Endothelial cell of umbilical vein (primary cell): ENCODE measurements at regions not wholly inside any gene's neighbourhood (a gene's known extent, or its start where the extent isn't known, plus 50 kb on each side); places are given as distances from the start of the nearest gene placed in this dataset.

Source experiments
- BruUV-seq: library from RNA; stranded (reverse); fragments of 400-500 nt; replicated peaks from 2 replicates; lab custom pipeline; 2021; lab: Mats Ljungman, UMichigan
- CTCF ChIA-PET: fragments of 300-600, 350-600 bp; sonication (Branson Sonifier 250); formaldehyde crosslinking; loops from one replicate; lab custom pipeline; 2021; ENCODE audit warnings: antibody characterized with exemption, inconsistent platforms; lab: Charles Lee
- POLR2A ChIA-PET: fragments of 300-600, 350-600 bp; sonication (Branson Sonifier 250); formaldehyde crosslinking; loops from one replicate; lab custom pipeline; 2021; ENCODE audit warnings: antibody characterized with exemption, inconsistent platforms; lab: Charles Lee
- DNase-seq: peaks from one replicate; pipeline ENCODE4 v3.0.0-alpha.2; 2011; ENCODE audit warnings: low read depth, low spot score
- FAIRE-seq: peaks from 2 replicates; lab custom pipeline; 2011; peaks lifted over from hg19 to GRCh38; lab: Jason Lieb, UNC
- H2AFZ ChIP-seq: 2 replicates; pipeline ENCODE4 v1.6.0; 2012; ENCODE audit warnings: low read depth, low read length, control low read depth, inconsistent platforms
- H3K27ac ChIP-seq: 2 replicates; pipeline ENCODE4 v1.5.1; 2011; ENCODE audit warnings: low read depth, mild to moderate bottlenecking, control low read depth, low read length, moderate library complexity; ENCODE audit not compliant: insufficient read depth
- H3K27me3 ChIP-seq, 2 experiments: 2 replicates each; pipeline versions ENCODE4 v1.6.0 to v1.6.1; 2011; ENCODE audit warnings: low read length in 2 of 2, mixed read lengths in 1 of 2; ENCODE audit not compliant: control insufficient read depth in 2 of 2, insufficient read depth in 2 of 2
- H3K36me3 ChIP-seq, 2 experiments: 2 replicates in 1 of 2; 3 replicates in 1 of 2; pipeline ENCODE4 v1.5.1; 2011; ENCODE audit warnings: low read length in 2 of 2, mild to moderate bottlenecking in 1 of 2, moderate library complexity in 1 of 2; ENCODE audit not compliant: control insufficient read depth in 2 of 2, insufficient read depth in 2 of 2; ENCODE audit errors: extremely low read depth in 1 of 2
- H3K4me1 ChIP-seq: 3 replicates; pipeline ENCODE4 v1.5.1; 2011; ENCODE audit warnings: mild to moderate bottlenecking, low read length; ENCODE audit not compliant: control insufficient read depth, insufficient read depth; ENCODE audit errors: extremely low read depth
- H3K4me2 ChIP-seq: 2 replicates; pipeline ENCODE4 v1.6.1; 2011; ENCODE audit warnings: low read length, control low read depth, mixed read lengths; ENCODE audit not compliant: insufficient read depth
- H3K4me3 ChIP-seq, 3 experiments: fragments of 200-600 bp in 1 of 3; sonication (generic), shearing (Covaris generic) in 1 of 3; replicated peaks in 1 of 3; 2 replicates each; pipeline ENCODE4 v1.5.1; 2011 to 2016; ENCODE audit warnings: control low read depth in 3 of 3, low read length in 3 of 3, mild to moderate bottlenecking in 2 of 3, inconsistent platforms in 1 of 3, low read depth in 1 of 3, moderate library complexity in 1 of 3; ENCODE audit not compliant: insufficient read depth in 1 of 3
- H3K79me2 ChIP-seq: 2 replicates; pipeline ENCODE4 v1.6.0; 2012; ENCODE audit warnings: low read length, inconsistent platforms; ENCODE audit not compliant: control insufficient read depth, insufficient read depth
- H3K9ac ChIP-seq: replicated peaks from 2 replicates; pipeline ENCODE3; 2011; ENCODE audit warnings: low read length, control low read depth; ENCODE audit not compliant: insufficient read depth; ENCODE audit errors: extremely low read depth
- H3K9me1 ChIP-seq: replicated peaks from 3 replicates; pipeline ENCODE4 v1.6.0; 2011; ENCODE audit warnings: mild to moderate bottlenecking, low read length; ENCODE audit not compliant: control insufficient read depth, insufficient read depth; ENCODE audit errors: extremely low read depth
- H3K9me3 ChIP-seq: replicated peaks from 2 replicates; pipeline ENCODE4 v1.5.1; 2012; ENCODE audit warnings: low read length, inconsistent platforms; ENCODE audit not compliant: control insufficient read depth, insufficient read depth
- H4K20me1 ChIP-seq: replicated peaks from 2 replicates; pipeline ENCODE3; 2011; ENCODE audit warnings: mild to moderate bottlenecking, low read length; ENCODE audit not compliant: control insufficient read depth, insufficient read depth; ENCODE audit errors: extremely low read depth
- CTCF ChIP-seq, 2 donors: IDR thresholded peaks; 1 replicate in 1 of 2; 2 replicates in 1 of 2; pipeline ENCODE4 v1.5.1; 2011; ENCODE audit warnings: low read length in 2 of 2, mild to moderate bottlenecking in 2 of 2, moderate library complexity in 2 of 2, control low read depth in 1 of 2, inconsistent platforms in 1 of 2, low read depth in 1 of 2; ENCODE audit not compliant: insufficient read depth in 1 of 2; ENCODE audit errors: extremely low read depth in 1 of 2
- EZH2 ChIP-seq: IDR thresholded peaks from 2 replicates; pipeline ENCODE4 v1.6.1; 2012; ENCODE audit warnings: borderline replicate concordance, low read depth, mild to moderate bottlenecking, moderate library complexity, low read length, inconsistent platforms; ENCODE audit not compliant: severe bottlenecking
- FOS ChIP-seq: IDR thresholded peaks from 2 replicates; pipeline ENCODE4 v1.6.1; 2011; ENCODE audit warnings: mild to moderate bottlenecking, low read length, moderate library complexity, borderline replicate concordance; ENCODE audit not compliant: insufficient read depth
- GATA2 ChIP-seq: IDR thresholded peaks from 2 replicates; pipeline ENCODE4 v1.7.0; 2011; ENCODE audit warnings: low read depth, mild to moderate bottlenecking, moderate library complexity, mixed read lengths, low read length; ENCODE audit not compliant: insufficient read length, insufficient read depth
- JUN ChIP-seq: IDR thresholded peaks from 2 replicates; pipeline ENCODE4 v1.6.1; 2011; ENCODE audit warnings: borderline replicate concordance, low read depth; ENCODE audit not compliant: insufficient read length, insufficient read depth
- MYC ChIP-seq: IDR thresholded peaks from one replicate; pipeline ENCODE4 v1.6.1; 2011; ENCODE audit warnings: mild to moderate bottlenecking, low read depth, low read length
- POLR2A ChIP-seq: IDR thresholded peaks from 2 replicates; pipeline ENCODE4 v1.6.1; 2012; ENCODE audit warnings: low read depth, mild to moderate bottlenecking, control low read depth, low read length
- POLR2AphosphoS5 ChIP-seq: IDR thresholded peaks from 2 replicates; pipeline ENCODE4 v1.6.1; 2012; ENCODE audit warnings: low read depth, mild to moderate bottlenecking, control low read depth, low read length, moderate library complexity; ENCODE audit not compliant: insufficient read depth
- dilution Hi-C: fragments of 300-500 bp; cut with MboI; formaldehyde crosslinking; loops from one replicate; pipeline ENCODE4 v1.15.0; 2019; ENCODE audit warnings: low sequenced_read_pairs; ENCODE audit not compliant: extremely low pct_ligation_motif_present
- intact Hi-C: fragments of 100-400 bp; cut with micrococcal nuclease; formaldehyde crosslinking; loops from one replicate; pipeline ENCODE4 v1.10.0; 2022
- TF ChIP-seq, protein P1 (sequence below): IDR thresholded peaks from 2 replicates; pipeline ENCODE4 v1.6.1; 2011; ENCODE audit not compliant: insufficient read depth, insufficient read length

- no peak overlapping the region for H2AFZ ChIP-seq
- no peaks in the 10 kb centered on the region for H4K20me1 ChIP-seq
- no peak for FAIRE-seq
- H3K4me3 ChIP-seq, result no peak overlapping the region
- H3K27ac ChIP-seq, result no peak overlapping the region
- DNase-seq, result no peak
- no peaks in the 10 kb centered on the region for H3K9me3 ChIP-seq
- no peak for TF ChIP-seq FOS
- no peak for TF ChIP-seq EZH2
- TF ChIP-seq, protein P1, sequence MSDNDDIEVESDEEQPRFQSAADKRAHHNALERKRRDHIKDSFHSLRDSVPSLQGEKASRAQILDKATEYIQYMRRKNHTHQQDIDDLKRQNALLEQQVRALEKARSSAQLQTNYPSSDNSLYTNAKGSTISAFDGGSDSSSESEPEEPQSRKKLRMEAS, result no peak
- TF ChIP-seq JUN, result no peak
- no peak for TF ChIP-seq POLR2AphosphoS5
- TF ChIP-seq GATA2, result no peak
- TF ChIP-seq MYC, result no peak
- TF ChIP-seq CTCF (IDR thresholded peaks at IDR 0.05; ENCODE audit: extremely low read depth in 1 of 2, insufficient read depth in 1 of 2, low read depth in 1 of 2, low read length in 2 of 2), result no peak
- no peak for TF ChIP-seq POLR2A
- H3K9me1 ChIP-seq, result no peaks in the 10 kb centered on the region
- no peak overlapping the region for H3K9ac ChIP-seq
- dilution Hi-C loops, result no loop called here
- intact Hi-C loops, result no loop called here
- BruUV-seq, result no TSS peak
- ChIA-PET POLR2A (no interaction called here), CTCF (interaction anchor here (2.0 kb wide), 1 partner anchor 61 kb away, joined by 4 read pairs; no protein-coding TSS in a partner anchor)
- no peaks in the 10 kb centered on the region for H3K79me2 ChIP-seq
- peaks cover 10% of the 10 kb centered on the region for H3K4me1 ChIP-seq
- H3K4me2 ChIP-seq, result no peak overlapping the region
- H3K36me3 ChIP-seq, result no peaks in the 10 kb centered on the region
- H3K27me3 ChIP-seq, result peaks cover under 1 to 4% of the 10 kb centered on the region in 2 experiments
Observed at GRCh38 chr10:2989292-2989947, 77.9 kb upstream of the PFKP start.
